Effector memory CD8-positive, alpha-beta T cell (primary cell): ENCODE measurements at regions not wholly inside any gene's neighbourhood (a gene's known extent, or its start where the extent isn't known, plus 50 kb on each side); places are given as distances from the start of the nearest gene placed in this dataset.
A peak's percentile ranks its signal among the peaks of the same experiment; 100 is the strongest.

Source experiments
- ATAC-seq: fragments of 150-1000 bp; cut with Tn5 transposase; replicated peaks from 2 replicates; pipeline ENCODE4 v1.10.0; 2021; ENCODE audit warnings: mild to moderate bottlenecking, moderate library complexity
- DNase-seq, 3 experiments: peaks; one replicate each; pipeline ENCODE4 v3.0.0; 2021
- H3K27ac Mint-ChIP-seq, 2 donors: one replicate each; pipeline ENCODE4 v1.8.0; 2022; ENCODE audit warnings: mild to moderate bottlenecking in 2 of 2, mixed read lengths in 2 of 2, moderate library complexity in 2 of 2
- H3K27me3 Mint-ChIP-seq, 2 donors: one replicate each; pipeline ENCODE4 v1.8.0; 2022; ENCODE audit warnings: mixed read lengths in 2 of 2
- H3K36me3 Mint-ChIP-seq: one replicate; pipeline ENCODE4 v1.8.0; 2022; ENCODE audit warnings: mild to moderate bottlenecking, moderate library complexity, mixed read lengths; ENCODE audit not compliant: insufficient read depth
- H3K4me1 Mint-ChIP-seq, 2 donors: one replicate each; pipeline ENCODE4 v1.8.0; 2022; ENCODE audit warnings: low read depth in 2 of 2, mixed read lengths in 2 of 2
- H3K4me3 Mint-ChIP-seq, 2 donors: one replicate each; pipeline ENCODE4 v1.8.0; 2022; ENCODE audit warnings: mild to moderate bottlenecking in 2 of 2, mixed read lengths in 2 of 2, moderate library complexity in 2 of 2
- H3K9me3 Mint-ChIP-seq, 2 donors: one replicate each; pipeline ENCODE4 v1.8.0; 2022; ENCODE audit warnings: mixed read lengths in 2 of 2

DNA sequence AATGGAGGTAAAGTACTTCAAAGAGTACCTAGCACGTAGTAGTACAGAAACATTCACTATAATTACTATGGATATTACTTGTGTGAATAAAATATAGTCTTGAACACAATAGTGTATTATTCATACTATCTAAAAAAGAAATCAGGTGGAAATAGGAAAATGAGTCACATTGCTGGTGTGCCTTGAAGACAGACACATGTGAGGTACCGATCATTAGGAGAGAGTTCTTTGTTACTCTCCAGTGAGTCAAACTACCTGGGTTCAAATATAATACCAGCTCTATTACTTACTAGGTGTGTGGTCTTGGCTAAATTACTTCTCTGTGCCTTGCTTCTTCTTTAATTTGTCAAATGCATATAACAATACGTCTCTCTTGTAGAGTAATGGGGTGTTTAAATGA, 50.8 kb upstream of the BEND6 start:
- ATAC-seq (no peak), DNase-seq (no peak)
- no peaks in the 10 kb centered on the region for H3K4me1 Mint-ChIP-seq
- H3K36me3 Mint-ChIP-seq = no peaks in the 10 kb centered on the region
- no peak overlapping the region for H3K27ac Mint-ChIP-seq
- H3K9me3 Mint-ChIP-seq = no peaks in the 10 kb centered on the region
- H3K4me3 Mint-ChIP-seq = no peak overlapping the region
- H3K27me3 Mint-ChIP-seq = peaks cover 29 to 32% of the 10 kb centered on the region in 2 donors

DNA sequence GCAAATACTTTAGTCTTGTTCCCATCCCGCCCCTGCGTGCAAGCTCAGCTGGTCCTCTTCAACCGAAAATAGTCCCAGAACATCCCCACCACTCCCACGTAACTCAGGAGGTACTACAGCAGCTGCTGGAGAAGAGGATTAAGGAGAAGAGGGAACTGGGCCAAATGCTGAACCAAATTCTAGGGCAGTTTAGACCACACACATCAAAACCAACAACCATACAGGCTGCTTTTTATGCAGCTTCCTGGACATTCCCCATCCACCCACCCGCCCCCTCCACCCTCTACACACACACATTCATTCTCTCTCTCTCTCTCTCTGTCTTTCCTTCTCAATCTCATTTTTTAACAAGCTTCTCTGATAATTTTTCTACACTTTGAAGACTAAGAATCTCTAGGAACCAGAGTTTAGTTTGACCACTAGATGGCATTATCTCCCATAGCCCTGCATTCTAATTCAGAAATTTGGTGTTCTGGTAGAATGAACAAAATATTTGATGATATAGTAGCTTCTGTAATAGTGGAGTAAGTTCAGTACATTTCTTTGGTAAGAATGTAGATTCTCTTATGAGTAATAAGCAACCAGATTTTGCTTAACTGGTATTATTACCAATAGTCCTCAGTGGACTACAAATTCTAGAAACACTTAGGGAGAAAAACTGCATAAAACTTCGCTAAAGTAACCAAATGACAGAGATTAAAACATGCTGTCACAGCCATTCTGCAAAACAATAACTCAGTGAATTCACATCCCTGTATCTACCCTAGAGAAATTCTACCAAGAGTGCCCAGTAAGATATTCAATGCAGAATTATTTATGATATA, 52.1 kb upstream of the BEND6 start:
- no peaks in the 10 kb centered on the region for H3K36me3 Mint-ChIP-seq
- no peak overlapping the region for H3K4me3 Mint-ChIP-seq
- no peaks in the 10 kb centered on the region for H3K9me3 Mint-ChIP-seq
- H3K27ac Mint-ChIP-seq = no peak overlapping the region
- H3K4me1 Mint-ChIP-seq = no peaks in the 10 kb centered on the region
- ATAC-seq = no peak
- peaks cover 33 to 40% of the 10 kb centered on the region in 2 donors for H3K27me3 Mint-ChIP-seq
- no peak for DNase-seq

DNA sequence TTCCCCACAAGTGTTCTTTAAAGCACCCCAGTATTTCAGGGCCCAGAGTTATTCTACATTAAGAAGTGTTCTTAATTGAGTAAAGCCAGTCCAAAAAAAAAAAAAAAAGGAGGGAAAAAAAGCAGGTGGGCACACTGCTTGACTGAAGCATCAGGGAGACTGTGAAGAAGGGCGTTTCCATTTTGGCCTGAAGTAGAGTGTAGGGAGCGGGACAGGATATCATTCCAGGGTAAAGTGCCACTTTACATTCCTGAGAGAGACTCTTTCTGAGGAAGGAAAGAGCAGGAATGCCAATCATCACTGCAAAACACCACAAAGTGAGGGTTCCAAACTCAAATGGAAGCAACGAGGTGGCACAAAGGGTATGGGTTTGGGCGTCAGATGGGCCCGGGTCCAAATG, 54.1 kb upstream of the BEND6 start:
- H3K36me3 Mint-ChIP-seq = no peaks in the 10 kb centered on the region
- peaks cover 28 to 36% of the 10 kb centered on the region in 2 donors for H3K27me3 Mint-ChIP-seq
- H3K4me3 Mint-ChIP-seq = no peak overlapping the region
- peak overlapping the region in 1 of 2 donors; percentile 41 for H3K27ac Mint-ChIP-seq
- H3K9me3 Mint-ChIP-seq = no peaks in the 10 kb centered on the region
- ATAC-seq = no peak
- no peak for DNase-seq
- H3K4me1 Mint-ChIP-seq = no peaks in the 10 kb centered on the region

GRCh38 chr6:56899753-56900152, 55.2 kb upstream of the BEND6 start:
- Mint-ChIP-seq H3K27ac (no peak overlapping the region), H3K27me3 (peaks cover 26 to 34% of the 10 kb centered on the region in 2 donors), H3K9me3 (no peaks in the 10 kb centered on the region), H3K4me1 (no peaks in the 10 kb centered on the region), H3K36me3 (no peaks in the 10 kb centered on the region), H3K4me3 (no peak overlapping the region)
- no peak for ATAC-seq
- DNase-seq = no peak

DNA sequence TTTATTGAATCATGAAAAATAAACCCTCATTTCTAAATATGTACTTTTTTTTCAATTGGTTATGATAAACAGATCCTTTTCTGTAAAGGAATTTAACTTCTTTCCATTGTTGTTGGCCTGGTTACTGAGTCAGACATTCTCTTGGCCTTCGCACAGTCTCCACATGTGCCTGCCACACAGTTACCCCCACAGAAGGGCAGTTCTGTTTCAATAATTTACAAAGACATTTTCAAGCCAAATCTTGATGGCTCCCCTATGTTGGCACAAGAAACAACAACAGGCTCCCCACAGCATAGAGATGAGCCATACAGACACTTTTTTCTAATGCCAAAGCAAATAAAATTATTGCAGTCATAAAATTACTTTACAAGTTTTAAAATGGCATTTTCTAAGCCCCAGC, 55.6 kb upstream of the BEND6 start:
- no peaks in the 10 kb centered on the region for H3K36me3 Mint-ChIP-seq
- H3K27me3 Mint-ChIP-seq = peaks cover 26 to 34% of the 10 kb centered on the region in 2 donors
- DNase-seq = no peak
- ATAC-seq = no peak
- no peak overlapping the region for H3K27ac Mint-ChIP-seq
- no peaks in the 10 kb centered on the region for H3K9me3 Mint-ChIP-seq
- no peaks in the 10 kb centered on the region for H3K4me1 Mint-ChIP-seq
- H3K4me3 Mint-ChIP-seq = no peak overlapping the region

DNA sequence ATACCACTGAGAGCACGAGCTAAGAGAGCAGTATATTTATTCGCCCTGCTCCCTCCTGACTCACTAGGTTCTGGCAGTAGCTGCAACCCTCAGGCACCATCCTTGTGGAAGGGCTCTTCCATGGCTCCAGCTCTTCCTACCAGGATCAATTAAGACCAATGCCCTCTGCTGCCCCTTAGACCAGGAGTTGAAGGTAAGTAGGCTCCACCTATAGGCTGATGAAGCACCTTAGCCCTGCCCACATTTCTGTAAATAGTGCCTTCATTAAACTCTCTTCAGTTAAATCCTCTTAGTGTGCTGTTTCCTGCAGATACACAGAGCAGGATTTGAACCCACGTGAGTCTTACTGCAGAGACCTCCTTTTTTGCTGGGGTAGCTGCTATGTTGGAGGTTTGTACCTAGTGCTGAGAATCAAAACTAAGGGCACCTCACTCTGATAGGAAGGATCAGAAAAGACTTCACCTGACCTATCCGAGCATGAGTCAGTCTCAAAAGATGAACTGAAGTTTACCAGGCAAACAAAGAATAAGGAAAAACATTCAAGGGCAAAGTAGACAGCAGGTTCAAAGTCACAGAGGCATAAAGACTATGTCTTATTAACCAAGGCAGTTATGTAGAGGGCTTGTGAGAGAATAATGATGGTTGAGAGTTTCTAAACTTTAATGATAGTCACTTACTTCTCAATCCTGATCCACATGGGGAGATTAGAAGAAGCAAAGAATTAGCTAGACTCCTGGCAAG, 56.9 kb upstream of the BEND6 start:
- DNase-seq = no peak
- Mint-ChIP-seq H3K27ac (no peak overlapping the region), H3K9me3 (no peaks in the 10 kb centered on the region), H3K4me3 (no peak overlapping the region), H3K4me1 (no peaks in the 10 kb centered on the region), H3K36me3 (no peaks in the 10 kb centered on the region), H3K27me3 (peaks cover 26 to 34% of the 10 kb centered on the region in 2 donors)
- ATAC-seq = no peak

DNA sequence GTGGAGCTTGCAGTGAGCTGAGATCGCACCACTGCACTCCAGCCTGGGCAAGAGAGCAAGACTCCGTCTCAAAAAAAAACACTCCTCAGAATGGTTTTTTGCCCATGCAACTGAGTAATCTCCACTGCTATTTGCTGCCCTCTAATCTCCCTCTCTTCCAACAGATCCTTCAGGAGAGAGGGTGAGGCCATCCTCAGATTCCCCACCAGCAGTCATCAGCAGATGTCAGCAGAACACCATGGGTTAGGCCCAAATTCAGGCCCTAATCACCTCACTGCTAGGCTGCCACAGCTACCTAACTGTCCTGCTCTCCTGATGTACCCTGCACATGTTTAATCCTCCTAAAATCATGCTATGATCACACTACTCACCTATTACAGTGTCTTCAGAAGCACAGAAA, 63.2 kb upstream of the BEND6 start:
- H3K27me3 Mint-ChIP-seq = peaks cover 0 to 4% of the 10 kb centered on the region in 2 donors
- H3K4me1 Mint-ChIP-seq = no peaks in the 10 kb centered on the region
- H3K9me3 Mint-ChIP-seq = no peaks in the 10 kb centered on the region
- no peak overlapping the region for H3K4me3 Mint-ChIP-seq
- H3K36me3 Mint-ChIP-seq = no peaks in the 10 kb centered on the region
- DNase-seq = no peak
- no peak overlapping the region for H3K27ac Mint-ChIP-seq
- ATAC-seq = no peak

GRCh38 chr6:56890683-56891429, 64.1 kb upstream of the BEND6 start:
- DNase-seq (no peak), ATAC-seq (no peak)

GRCh38 chr6:56890066-56890465, 64.8 kb upstream of the BEND6 start:
- H3K4me1 Mint-ChIP-seq = no peaks in the 10 kb centered on the region

More at GRCh38 chr6:56890683-56891429, 64.1 kb upstream of the BEND6 start:
- no peaks in the 10 kb centered on the region for H3K9me3 Mint-ChIP-seq
- no peak overlapping the region for H3K27ac Mint-ChIP-seq
- H3K4me3 Mint-ChIP-seq = no peak overlapping the region
- peaks cover 0 to 2% of the 10 kb centered on the region in 2 donors for H3K27me3 Mint-ChIP-seq
- H3K4me1 Mint-ChIP-seq = no peaks in the 10 kb centered on the region
- no peaks in the 10 kb centered on the region for H3K36me3 Mint-ChIP-seq

DNA sequence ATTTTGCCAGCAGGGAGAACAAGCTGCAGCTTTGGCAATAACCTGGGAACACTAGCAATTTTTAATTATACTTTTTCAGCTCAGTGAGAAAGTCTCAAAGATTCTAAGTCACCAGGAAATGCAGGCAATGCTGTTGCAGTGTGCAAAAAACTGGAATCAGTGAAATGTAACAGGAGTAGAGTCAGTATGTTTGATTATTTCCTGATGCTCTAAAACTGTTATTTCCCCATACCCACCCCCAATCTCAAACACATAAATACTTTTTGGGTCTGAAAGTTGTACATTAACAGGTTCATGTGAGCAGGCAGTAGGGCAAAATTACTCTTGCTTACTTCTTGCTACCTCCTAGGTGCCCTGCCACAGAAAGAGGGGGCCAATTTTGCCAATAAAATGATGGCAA, 65.4 kb upstream of the BEND6 start:
- Mint-ChIP-seq H3K36me3 (no peaks in the 10 kb centered on the region), H3K27me3 (peaks cover 0 to 16% of the 10 kb centered on the region in 2 donors), H3K4me3 (no peak overlapping the region), H3K9me3 (no peaks in the 10 kb centered on the region), H3K27ac (no peak overlapping the region), H3K4me1 (no peaks in the 10 kb centered on the region)
- DNase-seq = no peak
- no peak for ATAC-seq

More at GRCh38 chr6:56890066-56890465, 64.8 kb upstream of the BEND6 start:
- Mint-ChIP-seq H3K27me3 (peaks cover 0 to 10% of the 10 kb centered on the region in 2 donors), H3K4me3 (no peak overlapping the region), H3K36me3 (no peaks in the 10 kb centered on the region), H3K9me3 (no peaks in the 10 kb centered on the region), H3K27ac (no peak overlapping the region)
- ATAC-seq (no peak), DNase-seq (no peak)

- ATAC-seq = no peak
- no peak for DNase-seq
- no peaks in the 10 kb centered on the region for H3K36me3 Mint-ChIP-seq
- no peaks in the 10 kb centered on the region for H3K9me3 Mint-ChIP-seq
- peaks cover 0 to 16% of the 10 kb centered on the region in 2 donors for H3K27me3 Mint-ChIP-seq
- H3K4me1 Mint-ChIP-seq = no peaks in the 10 kb centered on the region
- no peak overlapping the region for H3K27ac Mint-ChIP-seq
- no peak overlapping the region for H3K4me3 Mint-ChIP-seq
Measured at GRCh38 chr6:56888687-56889086, 66.2 kb upstream of the BEND6 start.

DNA sequence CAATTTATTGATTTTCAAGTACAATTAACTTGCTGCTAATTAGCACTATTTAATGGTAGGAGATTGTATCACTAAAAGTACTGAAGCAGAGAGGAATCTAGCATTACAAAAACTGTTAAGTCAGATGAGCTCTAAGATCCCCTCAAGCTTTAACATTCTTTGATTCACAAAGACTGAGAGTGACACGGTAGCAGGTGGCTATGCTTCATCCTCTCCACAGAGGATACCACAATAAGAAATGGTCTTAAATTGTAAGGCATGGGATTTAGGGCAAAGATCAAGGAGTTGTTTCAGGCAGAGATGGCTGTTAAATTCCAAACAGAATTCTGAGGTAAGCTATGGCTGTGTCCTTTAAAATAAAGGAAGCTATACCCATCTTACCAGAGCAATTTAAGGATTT, 67.8 kb upstream of the BEND6 start:
- Mint-ChIP-seq H3K4me1 (no peaks in the 10 kb centered on the region), H3K4me3 (no peak overlapping the region), H3K27ac (no peak overlapping the region), H3K27me3 (peaks cover 0 to 16% of the 10 kb centered on the region in 2 donors), H3K36me3 (no peaks in the 10 kb centered on the region), H3K9me3 (no peaks in the 10 kb centered on the region)
- ATAC-seq (no peak), DNase-seq (no peak)

GRCh38 chr6:56877922-56878321, 77.0 kb upstream of the BEND6 start:
- H3K4me3 Mint-ChIP-seq = no peak overlapping the region
- peaks cover 0 to 3% of the 10 kb centered on the region in 2 donors for H3K9me3 Mint-ChIP-seq
- no peaks in the 10 kb centered on the region for H3K36me3 Mint-ChIP-seq
- no peak for ATAC-seq
- H3K27ac Mint-ChIP-seq = no peak overlapping the region
- no peaks in the 10 kb centered on the region for H3K4me1 Mint-ChIP-seq
- H3K27me3 Mint-ChIP-seq = peaks cover 25 to 26% of the 10 kb centered on the region in 2 donors
- DNase-seq = no peak
